ENCODE measurements at regions not wholly inside any gene's neighbourhood (a gene's known extent, or its start where the extent isn't known, plus 50 kb on each side); places are given as distances from the start of the nearest gene placed in this dataset.

DNA sequence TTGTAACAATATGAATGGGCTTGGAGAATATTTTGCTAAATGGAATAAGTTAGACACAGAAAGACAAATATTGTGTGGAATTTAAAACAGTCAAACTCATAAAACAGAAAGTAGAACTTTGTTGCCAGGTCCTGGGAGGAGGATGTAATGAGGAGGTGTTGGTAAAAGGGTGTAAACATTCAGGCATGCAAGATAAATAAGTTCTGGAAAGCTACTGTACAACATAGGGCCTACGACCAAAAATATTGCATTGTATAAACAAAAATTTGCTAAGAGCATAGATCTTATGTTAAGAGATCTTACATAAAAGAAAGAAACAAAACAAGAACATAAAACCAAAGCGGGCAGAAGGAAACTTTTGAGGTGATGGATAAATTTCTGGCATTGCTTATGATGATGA, 1907.8 kb upstream of the PCDH20 start:
- Histone ChIP-seq H3K4me1 (no peaks in the 10 kb centered on the region), H3K4me3 (no peak overlapping the region), H3K36me3 (no peaks in the 10 kb centered on the region), H3K27me3 (no peaks in the 10 kb centered on the region), H3K27ac (no peak overlapping the region), H3K9me3 (no peaks in the 10 kb centered on the region)
- DNase-seq: no peak
- intact Hi-C loops (cut with DNase I; ENCODE audit: low total_unique reads) (no loop called here), in situ Hi-C loops (cut with MboI; ENCODE audit: low sequenced_read_pairs in 4 of 4) (no loop called here)
- no peak for ATAC-seq
- TF ChIP-seq POLR2A (IDR thresholded peaks at IDR 0.05): no peak
- TF ChIP-seq, protein P1, sequence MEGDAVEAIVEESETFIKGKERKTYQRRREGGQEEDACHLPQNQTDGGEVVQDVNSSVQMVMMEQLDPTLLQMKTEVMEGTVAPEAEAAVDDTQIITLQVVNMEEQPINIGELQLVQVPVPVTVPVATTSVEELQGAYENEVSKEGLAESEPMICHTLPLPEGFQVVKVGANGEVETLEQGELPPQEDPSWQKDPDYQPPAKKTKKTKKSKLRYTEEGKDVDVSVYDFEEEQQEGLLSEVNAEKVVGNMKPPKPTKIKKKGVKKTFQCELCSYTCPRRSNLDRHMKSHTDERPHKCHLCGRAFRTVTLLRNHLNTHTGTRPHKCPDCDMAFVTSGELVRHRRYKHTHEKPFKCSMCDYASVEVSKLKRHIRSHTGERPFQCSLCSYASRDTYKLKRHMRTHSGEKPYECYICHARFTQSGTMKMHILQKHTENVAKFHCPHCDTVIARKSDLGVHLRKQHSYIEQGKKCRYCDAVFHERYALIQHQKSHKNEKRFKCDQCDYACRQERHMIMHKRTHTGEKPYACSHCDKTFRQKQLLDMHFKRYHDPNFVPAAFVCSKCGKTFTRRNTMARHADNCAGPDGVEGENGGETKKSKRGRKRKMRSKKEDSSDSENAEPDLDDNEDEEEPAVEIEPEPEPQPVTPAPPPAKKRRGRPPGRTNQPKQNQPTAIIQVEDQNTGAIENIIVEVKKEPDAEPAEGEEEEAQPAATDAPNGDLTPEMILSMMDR (IDR thresholded peaks at IDR 0.05 in 4 of 5, conservative IDR thresholded peaks at IDR 0.05 in 1 of 5): no peak

DNA sequence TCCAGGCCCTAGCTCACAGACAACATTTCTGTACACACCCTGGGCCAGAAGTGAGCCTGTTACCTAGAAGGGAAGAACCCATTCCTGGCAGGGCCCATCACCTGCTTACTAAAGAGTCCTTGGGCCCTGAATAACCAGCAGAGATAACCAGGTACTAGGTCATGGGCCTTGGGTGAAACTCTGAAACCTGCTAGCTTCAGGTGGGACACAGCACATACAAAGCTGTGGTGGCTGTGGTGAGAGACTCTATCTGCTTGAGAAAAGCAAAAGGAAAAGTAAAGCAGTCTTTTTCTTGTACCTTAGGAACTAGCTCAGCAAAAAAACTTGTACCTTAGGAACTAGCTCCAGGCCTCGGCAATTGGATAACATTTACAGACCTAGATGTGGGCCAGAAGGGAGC, 1895.9 kb upstream of the PCDH20 start:
- in situ Hi-C loops (cut with MboI; ENCODE audit: low sequenced_read_pairs in 4 of 4): no loop called here
- H3K27ac ChIP-seq: no peak overlapping the region
- ATAC-seq: no peak
- H3K4me1 ChIP-seq: no peaks in the 10 kb centered on the region
- intact Hi-C loops (cut with DNase I; ENCODE audit: low total_unique reads): no loop called here
- TF ChIP-seq, protein P1 (IDR thresholded peaks at IDR 0.05 in 4 of 5, conservative IDR thresholded peaks at IDR 0.05 in 1 of 5): no peak
- TF ChIP-seq POLR2A (IDR thresholded peaks at IDR 0.05): no peak
- H3K27me3 ChIP-seq: no peaks in the 10 kb centered on the region
- no peaks in the 10 kb centered on the region for H3K9me3 ChIP-seq
- DNase-seq: no peak
- no peak overlapping the region for H3K4me3 ChIP-seq
- no peaks in the 10 kb centered on the region for H3K36me3 ChIP-seq

- intact Hi-C loops (cut with DNase I; ENCODE audit: low total_unique reads) (no loop called here), in situ Hi-C loops (cut with MboI; ENCODE audit: low sequenced_read_pairs in 4 of 4) (no loop called here)
- DNase-seq (no peak), ATAC-seq (no peak)
- Histone ChIP-seq H3K27me3 (no peaks in the 10 kb centered on the region), H3K4me3 (no peak overlapping the region), H3K27ac (no peak overlapping the region), H3K9me3 (no peaks in the 10 kb centered on the region), H3K4me1 (no peaks in the 10 kb centered on the region), H3K36me3 (no peaks in the 10 kb centered on the region)
- no peak for TF ChIP-seq POLR2A (IDR thresholded peaks at IDR 0.05)
- TF ChIP-seq, protein P1 (IDR thresholded peaks at IDR 0.05 in 4 of 5, conservative IDR thresholded peaks at IDR 0.05 in 1 of 5): no peak
Measured at GRCh38 chr13:63308549-63309165, 1893.0 kb upstream of the PCDH20 start.

- no peaks in the 10 kb centered on the region for H3K27me3 ChIP-seq
- H3K4me1 ChIP-seq: no peaks in the 10 kb centered on the region
- TF ChIP-seq POLR2A (IDR thresholded peaks at IDR 0.05): no peak
- TF ChIP-seq, protein P1 (IDR thresholded peaks at IDR 0.05 in 4 of 5, conservative IDR thresholded peaks at IDR 0.05 in 1 of 5): no peak
- DNase-seq (no peak), ATAC-seq (no peak)
- intact Hi-C loops (cut with DNase I; ENCODE audit: low total_unique reads): no loop called here
- no peaks in the 10 kb centered on the region for H3K36me3 ChIP-seq
- H3K27ac ChIP-seq: no peak overlapping the region
- in situ Hi-C loops (cut with MboI; ENCODE audit: low sequenced_read_pairs in 4 of 4): no loop called here
- no peaks in the 10 kb centered on the region for H3K9me3 ChIP-seq
- H3K4me3 ChIP-seq: no peak overlapping the region
Measured at GRCh38 chr13:63307228-63307627, 1891.6 kb upstream of the PCDH20 start.

DNA sequence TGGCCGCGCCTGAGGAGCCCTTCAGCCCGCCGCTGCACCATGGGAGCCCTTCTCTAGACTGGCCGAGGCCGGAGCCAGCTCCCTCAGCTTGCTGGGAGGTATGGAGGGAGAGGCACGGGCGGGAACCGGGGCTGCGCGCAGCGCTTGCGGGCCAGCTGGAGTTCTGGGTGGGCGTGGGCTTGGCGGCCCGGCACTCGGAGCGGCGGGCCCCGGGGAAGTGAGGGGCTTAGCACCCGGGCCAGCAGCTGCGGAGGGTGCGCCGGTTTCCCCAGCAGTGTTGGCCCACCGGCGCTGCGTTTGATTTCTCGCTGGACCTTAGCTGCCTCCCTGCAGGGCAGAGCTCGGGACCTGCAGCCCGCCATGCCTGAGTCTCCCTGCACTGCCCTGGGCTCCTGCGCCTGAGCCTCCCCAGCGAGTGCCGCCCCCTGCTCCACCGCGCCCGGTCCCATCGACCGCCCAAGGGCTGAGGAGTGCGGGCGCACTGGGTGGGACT, 1890.0 kb upstream of the PCDH20 start:
- no peak overlapping the region for H3K4me3 ChIP-seq
- in situ Hi-C loops (cut with MboI; ENCODE audit: low sequenced_read_pairs in 4 of 4): no loop called here

More for the DNA sequence above, 1890.0 kb upstream of the PCDH20 start:
- Histone ChIP-seq H3K27ac (no peak overlapping the region), H3K27me3 (no peaks in the 10 kb centered on the region), H3K9me3 (no peaks in the 10 kb centered on the region), H3K4me1 (no peaks in the 10 kb centered on the region), H3K36me3 (no peaks in the 10 kb centered on the region)
- TF ChIP-seq POLR2A (IDR thresholded peaks at IDR 0.05): no peak
- TF ChIP-seq, protein P1 (IDR thresholded peaks at IDR 0.05 in 4 of 5, conservative IDR thresholded peaks at IDR 0.05 in 1 of 5): no peak
- intact Hi-C loops (cut with DNase I; ENCODE audit: low total_unique reads): no loop called here
- ATAC-seq (no peak), DNase-seq (no peak)

Data from gastrocnemius medialis (tissue), 4 donors.